GM04504 (cell line): ENCODE measurements at regions not wholly inside any gene's neighbourhood (a gene's known extent, or its start where the extent isn't known, plus 50 kb on each side); places are given as distances from the start of the nearest gene placed in this dataset.

Source experiments
- DNase-seq: peaks from one replicate; pipeline ENCODE4 v3.0.0-alpha.2; 2012; ENCODE audit warnings: low read depth

GRCh38 chr3:61311044-61311443 lies 59.8 kb upstream of the FHIT start:
- no peak for DNase-seq

GRCh38 chr3:61315871-61316270 lies 64.6 kb upstream of the FHIT start:
- no peak for DNase-seq

- no peak for DNase-seq
These were observed 71.8 kb upstream of the FHIT start for GRCh38 chr3:61323094-61323493.

GRCh38 chr3:61331929-61332552 lies 80.8 kb upstream of the FHIT start:
- no peak for DNase-seq

- no peak for DNase-seq
These were observed 82.1 kb upstream of the FHIT start for GRCh38 chr3:61333192-61333961.

GRCh38 chr3:61334783-61335182 lies 83.5 kb upstream of the FHIT start:
- no peak for DNase-seq

- no peak for DNase-seq
These were observed 89.7 kb upstream of the FHIT start for GRCh38 chr3:61340931-61341461.

- DNase-seq, result no peak
These were observed 92.3 kb upstream of the FHIT start for GRCh38 chr3:61343543-61343942.

GRCh38 chr3:61345020-61345419 lies 93.8 kb upstream of the FHIT start:
- no peak for DNase-seq

GRCh38 chr3:61347981-61348380 lies 96.7 kb upstream of the FHIT start:
- DNase-seq, result no peak

GRCh38 chr3:61349717-61350116 lies 98.5 kb upstream of the FHIT start:
- DNase-seq, result no peak

- DNase-seq, result no peak
These were observed 99.6 kb upstream of the FHIT start for GRCh38 chr3:61350782-61351309.

- no peak for DNase-seq
These were observed 101.1 kb upstream of the FHIT start for GRCh38 chr3:61352306-61352705.

GRCh38 chr3:61353382-61353781 lies 102.1 kb upstream of the FHIT start:
- no peak for DNase-seq

GRCh38 chr3:61354604-61355003 lies 103.4 kb upstream of the FHIT start:
- DNase-seq, result no peak

GRCh38 chr3:61356685-61357084 lies 105.4 kb upstream of the FHIT start:
- DNase-seq, result no peak

GRCh38 chr3:61357902-61358301 lies 106.7 kb upstream of the FHIT start:
- DNase-seq, result no peak

- DNase-seq, result no peak
These were observed 107.1 kb upstream of the FHIT start for GRCh38 chr3:61358364-61358763.

- no peak for DNase-seq
These were observed 109.2 kb upstream of the FHIT start for GRCh38 chr3:61360297-61360965.

- DNase-seq, result no peak
These were observed 118.4 kb upstream of the FHIT start for GRCh38 chr3:61369678-61370077.

GRCh38 chr3:61371123-61371522 lies 119.9 kb upstream of the FHIT start:
- no peak for DNase-seq

GRCh38 chr3:61372723-61373122 lies 121.5 kb upstream of the FHIT start:
- no peak for DNase-seq

GRCh38 chr3:61378311-61378710 lies 127.1 kb upstream of the FHIT start:
- no peak for DNase-seq
